HG03064 (cell line): ENCODE measurements at regions not wholly inside any gene's neighbourhood (a gene's known extent, or its start where the extent isn't known, plus 50 kb on each side); places are given as distances from the start of the nearest gene placed in this dataset.
"Not testable (repeated sequence)": the region's sequence is repeated elsewhere in the genome, so short reads cannot be mapped to it uniquely, and the experiment has no call there.

Experiments
- ATAC-seq: cut with Tn5 transposase; IDR thresholded peaks from one replicate; pipeline ENCODE4 v1.9.1; 2021; ENCODE audit warnings: low read depth; ENCODE audit not compliant: unreplicated experiment

GRCh38 chrX:138962419-138962818 is 250.9 kb upstream of the FGF13 start:
- not testable (repeated sequence) for ATAC-seq

GRCh38 chrX:138954976-138955375 is 243.5 kb upstream of the FGF13 start:
- ATAC-seq = no peak

GRCh38 chrX:138946926-138947325 is 235.4 kb upstream of the FGF13 start:
- ATAC-seq = no peak

- no peak for ATAC-seq
Measured at GRCh38 chrX:138945219-138945618, 233.7 kb upstream of the FGF13 start.

- ATAC-seq = no peak
Measured at GRCh38 chrX:138939038-138939437, 227.5 kb upstream of the FGF13 start.

- ATAC-seq = no peak
Measured at GRCh38 chrX:138938003-138938402, 226.5 kb upstream of the FGF13 start.

GRCh38 chrX:138931212-138931611 is 219.7 kb upstream of the FGF13 start:
- no peak for ATAC-seq

- ATAC-seq = no peak
Measured at GRCh38 chrX:138930583-138930945, 219.0 kb upstream of the FGF13 start.

- ATAC-seq = no peak
Measured at GRCh38 chrX:138929926-138930582, 218.5 kb upstream of the FGF13 start.

- ATAC-seq = no peak
Measured at GRCh38 chrX:138928737-138929459, 217.4 kb upstream of the FGF13 start.

GRCh38 chrX:138925330-138925729 is 213.8 kb upstream of the FGF13 start:
- ATAC-seq = no peak

GRCh38 chrX:138923805-138924204 is 212.3 kb upstream of the FGF13 start:
- no peak for ATAC-seq

GRCh38 chrX:138921031-138921430 is 209.5 kb upstream of the FGF13 start:
- ATAC-seq = no peak

GRCh38 chrX:138917781-138918180 is 206.3 kb upstream of the FGF13 start:
- ATAC-seq = no peak

GRCh38 chrX:138914767-138915166 is 203.2 kb upstream of the FGF13 start:
- ATAC-seq = no peak

GRCh38 chrX:138908577-138908976 is 197.1 kb upstream of the FGF13 start:
- no peak for ATAC-seq

- no peak for ATAC-seq
Measured at GRCh38 chrX:138897621-138898492, 186.3 kb upstream of the FGF13 start.

GRCh38 chrX:138890491-138890890 is 179.0 kb upstream of the FGF13 start:
- ATAC-seq = no peak

- no peak for ATAC-seq
Measured at GRCh38 chrX:138889149-138889548, 177.6 kb upstream of the FGF13 start.

- ATAC-seq = no peak
Measured at GRCh38 chrX:138886769-138887168, 175.3 kb upstream of the FGF13 start.

GRCh38 chrX:138885886-138886285 is 174.4 kb upstream of the FGF13 start:
- no peak for ATAC-seq
